Muscle of leg (tissue), 3 donors: ENCODE measurements at regions not wholly inside any gene's neighbourhood (a gene's known extent, or its start where the extent isn't known, plus 50 kb on each side); places are given as distances from the start of the nearest gene placed in this dataset.

Experiments used
- DNase-seq: peaks from one replicate; pipeline ENCODE4 v3.0.0; 2013
- H3K27ac ChIP-seq: one replicate; pipeline ENCODE4 v1.5.1; 2013; ENCODE audit warnings: mild to moderate bottlenecking, low read length, control low read depth
- H3K27me3 ChIP-seq: one replicate; pipeline ENCODE4 v1.6.1; 2013; ENCODE audit warnings: low read length; ENCODE audit not compliant: control insufficient read depth, insufficient read depth
- H3K36me3 ChIP-seq: one replicate; pipeline ENCODE4 v1.6.1; 2013; ENCODE audit warnings: low read length; ENCODE audit not compliant: control insufficient read depth, insufficient read depth
- H3K4me1 ChIP-seq: one replicate; pipeline ENCODE4 v1.6.1; 2013; ENCODE audit warnings: low read length; ENCODE audit not compliant: control insufficient read depth, insufficient read depth
- H3K4me3 ChIP-seq: one replicate; pipeline ENCODE4 v1.5.1; 2013; ENCODE audit warnings: low read length, control low read depth
- H3K9me3 ChIP-seq: replicated peaks from 2 replicates; pipeline ENCODE4 v1.6.1; 2013; ENCODE audit warnings: low read depth, low read length; ENCODE audit not compliant: control insufficient read depth
- WGBS: methylation state at CpG from one replicate; pipeline ENCODE4 v1.1.5; 2013; ENCODE audit warnings: missing lambda C conversion rate; ENCODE audit not compliant: insufficient coverage; 5-methylcytosine and 5-hydroxymethylcytosine counted together

GRCh38 chr10:59098387-59098786 lies 78.1 kb upstream of the PHYHIPL start:
- Histone ChIP-seq H3K27me3 (no peaks in the 10 kb centered on the region), H3K36me3 (no peaks in the 10 kb centered on the region), H3K4me1 (peaks cover 4% of the 10 kb centered on the region), H3K4me3 (no peak overlapping the region), H3K9me3 (no peaks in the 10 kb centered on the region), H3K27ac (peak overlapping the region; percentile 85)
- DNase-seq: peak; percentile 82

DNA sequence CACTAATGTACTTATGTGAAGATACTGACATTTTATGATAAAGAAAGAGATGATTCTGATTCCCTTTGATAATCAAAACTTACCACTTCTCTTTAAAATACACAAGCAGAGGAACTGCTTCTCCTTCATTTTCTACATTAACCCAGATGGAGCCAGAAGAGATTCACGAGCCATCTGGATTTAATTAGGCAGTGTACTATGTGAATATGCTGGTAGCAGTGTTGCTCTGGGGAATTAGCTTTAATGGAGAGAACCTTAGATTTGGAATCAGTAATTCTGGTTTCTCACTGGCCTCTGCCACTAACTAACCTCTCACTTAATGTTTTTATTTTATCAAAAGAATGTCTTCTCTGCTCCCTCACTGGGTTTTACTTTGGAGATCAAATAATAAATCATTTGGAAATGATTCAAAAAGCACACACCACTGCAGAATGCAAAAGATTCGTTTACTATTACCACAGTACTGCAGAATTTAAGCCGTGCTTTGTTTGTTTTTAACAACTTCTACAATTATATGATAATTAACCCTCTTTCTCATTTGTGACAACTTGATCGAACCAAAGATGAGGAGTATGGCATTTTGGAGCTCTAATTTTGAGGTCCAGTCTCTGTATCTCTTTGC lies 77.5 kb upstream of the PHYHIPL start:
- peak; percentile 92 for DNase-seq
- WGBS: no CpG with 5 or more reads among the region's 4 CpGs
- H3K27ac ChIP-seq: peak overlapping the region; percentile 85
- H3K4me1 ChIP-seq: peaks cover 4% of the 10 kb centered on the region
- no peaks in the 10 kb centered on the region for H3K36me3 ChIP-seq
- H3K4me3 ChIP-seq: no peak overlapping the region
- no peaks in the 10 kb centered on the region for H3K27me3 ChIP-seq
- no peaks in the 10 kb centered on the region for H3K9me3 ChIP-seq

DNA sequence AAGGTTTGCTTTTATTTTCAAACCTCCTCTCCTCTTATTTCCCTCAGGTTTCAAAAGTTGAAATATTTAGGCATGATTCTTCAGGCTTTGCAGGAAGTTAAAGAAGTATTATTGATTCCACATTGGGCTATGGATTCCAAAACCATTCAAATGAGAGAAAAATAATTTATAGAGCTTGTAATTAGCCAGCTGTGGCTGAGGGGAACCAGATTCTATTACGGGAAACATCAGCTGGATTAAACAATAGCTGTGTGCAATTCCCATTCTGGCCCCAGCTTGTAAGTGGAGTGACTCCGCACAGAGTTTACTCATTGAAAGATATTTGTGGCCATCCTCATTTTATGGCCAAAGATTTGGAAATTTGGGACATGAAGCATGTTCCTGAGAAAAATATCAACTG lies 77.0 kb upstream of the PHYHIPL start:
- Histone ChIP-seq H3K4me3 (no peak overlapping the region), H3K27me3 (no peaks in the 10 kb centered on the region), H3K4me1 (peaks cover 4% of the 10 kb centered on the region), H3K27ac (peak overlapping the region; percentile 85), H3K9me3 (no peaks in the 10 kb centered on the region), H3K36me3 (no peaks in the 10 kb centered on the region)
- peak; percentile 97 for DNase-seq
- 10% methylated on average over 1 of the region's 2 CpGs for WGBS

DNA sequence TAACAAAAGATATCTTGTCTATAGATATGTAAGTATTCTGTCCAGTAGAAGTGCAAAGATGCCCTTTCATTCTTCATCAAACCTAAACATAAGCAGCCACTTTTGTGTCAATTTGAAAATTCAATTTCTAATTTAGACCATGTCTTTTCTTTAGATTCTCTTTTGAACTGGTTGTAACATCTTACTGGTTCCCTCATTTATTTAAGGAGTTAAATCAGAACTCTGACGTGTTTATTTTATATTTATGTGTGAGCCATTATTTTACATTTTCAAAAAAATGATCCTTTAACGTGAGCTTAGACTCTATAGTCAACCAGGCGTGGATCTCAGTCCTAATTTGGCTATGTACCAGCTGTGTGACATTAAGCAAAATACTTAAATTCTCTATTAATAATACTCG lies 74.0 kb upstream of the PHYHIPL start:
- H3K4me3 ChIP-seq: no peak overlapping the region
- no CpG with 5 or more reads among the region's 4 CpGs for WGBS
- no peaks in the 10 kb centered on the region for H3K36me3 ChIP-seq
- no peaks in the 10 kb centered on the region for H3K9me3 ChIP-seq
- H3K4me1 ChIP-seq: peaks cover 4% of the 10 kb centered on the region
- no peak for DNase-seq
- no peaks in the 10 kb centered on the region for H3K27me3 ChIP-seq
- no peak overlapping the region for H3K27ac ChIP-seq

GRCh38 chr10:59104186-59104585 lies 72.3 kb upstream of the PHYHIPL start:
- Histone ChIP-seq H3K27me3 (no peaks in the 10 kb centered on the region), H3K4me3 (no peak overlapping the region), H3K4me1 (peaks cover 4% of the 10 kb centered on the region), H3K36me3 (no peaks in the 10 kb centered on the region), H3K27ac (no peak overlapping the region), H3K9me3 (no peaks in the 10 kb centered on the region)
- DNase-seq: no peak
- 87% methylated on average over 2 of the region's 4 CpGs for WGBS

GRCh38 chr10:59106441-59106840 lies 70.0 kb upstream of the PHYHIPL start:
- H3K27ac ChIP-seq: no peak overlapping the region
- no peak for DNase-seq
- no peaks in the 10 kb centered on the region for H3K36me3 ChIP-seq
- H3K9me3 ChIP-seq: no peaks in the 10 kb centered on the region
- no CpG with 5 or more reads among the region's 1 CpG for WGBS
- no peaks in the 10 kb centered on the region for H3K4me1 ChIP-seq
- no peak overlapping the region for H3K4me3 ChIP-seq
- H3K27me3 ChIP-seq: no peaks in the 10 kb centered on the region

DNA sequence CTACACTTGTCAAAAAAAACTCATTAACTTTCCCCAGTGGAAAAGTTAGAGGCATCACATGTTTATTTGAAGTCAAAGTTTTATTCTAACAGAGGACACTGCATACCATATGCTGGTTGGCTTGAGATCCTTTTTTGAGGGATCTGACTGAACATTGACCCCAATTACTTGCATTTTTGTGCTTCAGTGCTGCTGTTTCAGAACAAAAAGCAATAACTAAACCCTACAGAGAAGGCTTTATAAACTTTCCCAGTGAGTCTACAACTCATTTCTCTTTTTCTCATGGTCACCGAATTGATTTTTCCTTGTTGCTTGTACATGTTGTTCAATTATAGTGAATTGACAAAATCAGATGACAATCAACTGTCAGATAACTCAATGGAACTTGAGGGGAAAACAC lies 69.3 kb upstream of the PHYHIPL start:
- Histone ChIP-seq H3K27ac (no peak overlapping the region), H3K4me3 (no peak overlapping the region), H3K36me3 (no peaks in the 10 kb centered on the region), H3K27me3 (no peaks in the 10 kb centered on the region), H3K4me1 (no peaks in the 10 kb centered on the region), H3K9me3 (no peaks in the 10 kb centered on the region)
- DNase-seq: peak; percentile 43
- WGBS: no CpG with 5 or more reads among the region's 1 CpG

DNA sequence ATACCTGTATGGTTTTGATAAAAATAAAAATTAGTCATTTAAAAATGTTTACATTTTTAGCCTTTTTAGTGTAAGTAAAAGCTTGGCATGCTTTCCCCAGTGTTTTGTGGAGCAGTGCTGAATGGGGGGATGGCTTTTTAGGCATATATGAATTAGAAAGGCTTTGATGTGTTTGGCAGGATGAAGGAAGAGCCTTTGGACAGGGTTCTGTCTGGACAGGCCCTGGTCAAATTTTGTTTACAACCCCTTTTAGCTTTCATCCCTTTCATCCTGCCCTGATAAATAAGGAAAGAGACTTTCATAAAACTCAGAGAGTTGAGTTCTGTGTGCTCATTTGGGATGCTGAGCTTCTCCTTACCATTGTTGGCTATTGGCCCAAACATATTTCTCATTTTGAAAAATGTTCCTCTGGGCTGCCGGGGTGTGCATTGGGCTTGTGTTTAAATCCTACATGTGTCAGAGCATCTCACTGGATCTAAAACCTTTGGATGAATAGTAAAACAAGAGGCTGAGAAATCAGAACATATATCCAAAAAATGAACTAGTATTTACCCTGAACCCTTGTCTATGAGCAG lies 68.1 kb upstream of the PHYHIPL start:
- Histone ChIP-seq H3K4me3 (no peak overlapping the region), H3K36me3 (no peaks in the 10 kb centered on the region), H3K4me1 (no peaks in the 10 kb centered on the region), H3K27ac (no peak overlapping the region), H3K27me3 (no peaks in the 10 kb centered on the region), H3K9me3 (no peaks in the 10 kb centered on the region)
- no CpG with 5 or more reads among the region's 1 CpG for WGBS
- DNase-seq: peak; percentile 43

- no peak for DNase-seq
- Histone ChIP-seq H3K4me1 (no peaks in the 10 kb centered on the region), H3K27me3 (no peaks in the 10 kb centered on the region), H3K27ac (no peak overlapping the region), H3K9me3 (no peaks in the 10 kb centered on the region), H3K36me3 (no peaks in the 10 kb centered on the region), H3K4me3 (no peak overlapping the region)
- no CpG with 5 or more reads among the region's 1 CpG for WGBS
These were observed 67.6 kb upstream of the PHYHIPL start for GRCh38 chr10:59108886-59109288.

DNA sequence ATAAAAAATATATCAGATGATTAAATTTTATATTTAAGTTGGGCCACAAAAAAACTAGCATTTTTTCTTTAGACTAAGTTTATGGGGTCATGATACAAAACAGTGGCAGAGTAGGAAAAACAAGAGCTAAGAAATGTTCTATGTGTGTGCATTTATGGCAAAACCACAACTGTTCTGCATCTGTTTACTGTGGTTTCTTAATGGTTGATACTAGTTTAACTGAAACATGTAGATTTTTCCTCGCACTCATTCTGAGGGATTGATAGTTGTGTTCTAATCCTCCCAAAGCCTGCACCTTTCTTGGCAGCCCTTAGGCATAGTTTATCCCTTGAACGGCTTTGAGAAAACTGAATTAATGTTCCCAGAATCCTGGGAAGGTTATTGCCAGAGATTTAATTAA lies 66.6 kb upstream of the PHYHIPL start:
- no peak for DNase-seq
- no peak overlapping the region for H3K27ac ChIP-seq
- no peaks in the 10 kb centered on the region for H3K27me3 ChIP-seq
- no peaks in the 10 kb centered on the region for H3K4me1 ChIP-seq
- H3K4me3 ChIP-seq: no peak overlapping the region
- no peaks in the 10 kb centered on the region for H3K36me3 ChIP-seq
- H3K9me3 ChIP-seq: no peaks in the 10 kb centered on the region
- WGBS: no CpG with 5 or more reads among the region's 2 CpGs

DNA sequence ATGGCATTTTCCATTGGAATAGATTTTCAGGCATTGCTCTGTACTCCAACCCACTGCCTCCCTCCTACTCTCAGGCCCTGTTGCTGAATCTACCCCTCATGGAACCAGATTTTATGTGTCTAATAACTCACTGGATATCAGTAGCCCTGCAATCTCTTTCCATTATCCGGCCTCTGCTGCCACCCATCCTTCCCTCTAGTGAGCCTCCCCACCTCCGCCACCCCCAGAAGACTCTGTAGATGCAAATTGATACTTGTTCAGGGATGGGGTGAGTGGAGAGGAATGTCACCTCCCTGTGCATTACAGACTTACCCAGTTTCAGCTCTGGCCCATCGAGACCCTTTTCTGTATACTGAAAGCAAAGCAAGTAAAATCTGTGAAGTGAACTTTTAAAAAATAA lies 52.3 kb upstream of the PHYHIPL start:
- Histone ChIP-seq H3K9me3 (no peaks in the 10 kb centered on the region), H3K4me3 (no peak overlapping the region), H3K27ac (no peak overlapping the region), H3K27me3 (no peaks in the 10 kb centered on the region), H3K36me3 (no peaks in the 10 kb centered on the region), H3K4me1 (peaks cover 3% of the 10 kb centered on the region)
- DNase-seq: no peak
- WGBS: no CpG with 5 or more reads among the region's 3 CpGs
